Caco-2 (cell line): ENCODE measurements at regions not wholly inside any gene's neighbourhood (a gene's known extent, or its start where the extent isn't known, plus 50 kb on each side); places are given as distances from the start of the nearest gene placed in this dataset.
A peak's percentile ranks its signal among the peaks of the same experiment; 100 is the strongest.

Source experiments
- BruUV-seq: library from RNA; stranded (reverse); fragments of 400-500 nt; replicated peaks from 2 replicates; lab custom pipeline; 2021; lab: Mats Ljungman, UMichigan
- CTCF ChIA-PET: fragments of 300-600 bp; sonication (Branson Sonifier 250); formaldehyde crosslinking; loops from one replicate; lab custom pipeline; 2022; ENCODE audit warnings: antibody characterized with exemption; lab: Charles Lee
- POLR2A ChIA-PET: fragments of 300-600 bp; sonication (Branson Sonifier 250); formaldehyde crosslinking; loops from one replicate; lab custom pipeline; 2022; ENCODE audit warnings: antibody characterized with exemption; lab: Charles Lee
- DNase-seq, 2 experiments: peaks; one replicate each; pipeline versions ENCODE4 v3.0.0 to v3.0.0-alpha.2; 2020 to 2022
- H3K27me3 ChIP-seq: replicated peaks from 2 replicates; pipeline ENCODE4 v1.6.0; 2011; ENCODE audit warnings: low read length; ENCODE audit not compliant: control insufficient read depth, insufficient read depth
- H3K36me3 ChIP-seq: 2 replicates; pipeline ENCODE4 v1.5.1; 2011; ENCODE audit warnings: low read length; ENCODE audit not compliant: control insufficient read depth, insufficient read depth
- H3K4me1 ChIP-seq: fragments of 250-450 bp; sonication (Bioruptor Pico); 2 replicates; pipeline ENCODE4 v1.5.1; 2020; ENCODE audit warnings: mild to moderate bottlenecking
- H3K4me3 ChIP-seq: 2 replicates; pipeline ENCODE4 v1.5.1; 2011; ENCODE audit warnings: low read depth, mild to moderate bottlenecking, control low read depth, low read length
- H3K9me3 ChIP-seq: fragments of 250-450 bp; sonication (Bioruptor Pico); 2 replicates; pipeline ENCODE4 v1.5.1; 2020; ENCODE audit warnings: mild to moderate bottlenecking, moderate library complexity
- H3K27ac Mint-ChIP-seq: one replicate; pipeline ENCODE4 v1.8.0; 2022; ENCODE audit warnings: mixed read lengths; ENCODE audit not compliant: unreplicated experiment
- H3K27me3 Mint-ChIP-seq: one replicate; pipeline ENCODE4 v1.8.0; 2022; ENCODE audit warnings: mixed read lengths; ENCODE audit not compliant: insufficient read depth, unreplicated experiment
- H3K36me3 Mint-ChIP-seq: one replicate; pipeline ENCODE4 v1.8.0; 2022; ENCODE audit warnings: mild to moderate bottlenecking, mixed read lengths; ENCODE audit not compliant: insufficient read depth, unreplicated experiment
- H3K4me1 Mint-ChIP-seq: one replicate; pipeline ENCODE4 v1.8.0; 2022; ENCODE audit warnings: low read depth, mixed read lengths; ENCODE audit not compliant: unreplicated experiment
- H3K4me3 Mint-ChIP-seq: one replicate; pipeline ENCODE4 v1.8.0; 2022; ENCODE audit warnings: mild to moderate bottlenecking, moderate library complexity, mixed read lengths; ENCODE audit not compliant: unreplicated experiment
- H3K9me3 Mint-ChIP-seq: one replicate; pipeline ENCODE4 v1.8.0; 2022; ENCODE audit warnings: mixed read lengths; ENCODE audit not compliant: unreplicated experiment
- CTCF ChIP-seq, 2 experiments: fragments of 200-600 bp in 1 of 2; IDR thresholded peaks; 1 replicate in 1 of 2; 2 replicates in 1 of 2; pipeline versions ENCODE4 v1.5.1 to v1.8.0; 2011 to 2022; ENCODE audit warnings: antibody characterized with exemption in 1 of 2, control low read depth in 1 of 2, inconsistent platforms in 1 of 2, low read depth in 1 of 2, low read length in 1 of 2, mild to moderate bottlenecking in 1 of 2, moderate library complexity in 1 of 2; ENCODE audit not compliant: insufficient read depth in 1 of 2, severe bottlenecking in 1 of 2, unreplicated experiment in 1 of 2
- intact Hi-C: fragments of 100-400 bp; cut with micrococcal nuclease; formaldehyde crosslinking; loops from one replicate; pipeline ENCODE4 v1.10.0; 2022; ENCODE audit not compliant: unreplicated experiment

- peaks cover 28% of the 10 kb centered on the region for H3K4me1 ChIP-seq
Measured at GRCh38 chr20:22682381-22682780, 98.0 kb upstream of the FOXA2 start.

GRCh38 chr20:22684072-22684762, 99.8 kb upstream of the FOXA2 start:
- Mint-ChIP-seq H3K4me3 (no peak overlapping the region), H3K4me1 (peaks cover 20% of the 10 kb centered on the region), H3K27ac (peak overlapping the region; percentile 32), H3K9me3 (peaks cover 18% of the 10 kb centered on the region), H3K36me3 (no peaks in the 10 kb centered on the region), H3K27me3 (no peaks in the 10 kb centered on the region)
- H3K4me3 ChIP-seq = no peak overlapping the region
- peaks cover 6% of the 10 kb centered on the region for H3K9me3 ChIP-seq
- POLR2A ChIA-PET = no interaction called here
- peaks cover 23% of the 10 kb centered on the region for H3K4me1 ChIP-seq
- intact Hi-C loops = loop anchor here (1.0 to 5.0 kb wide), 7 partner anchors 100 to 350 kb away; partner anchors contain the start of gene FOXA2
- peak; percentile 89 for TF ChIP-seq CTCF (IDR thresholded peaks at IDR 0.05; ENCODE audit: insufficient read depth in 1 of 2, low read depth in 1 of 2, low read length in 1 of 2, severe bottlenecking in 1 of 2, unreplicated experiment in 1 of 2)
- CTCF ChIA-PET = interaction anchor here (0.5 to 4.9 kb wide), 9 partner anchors 100 to 352 kb away, joined by 4 to 64 read pairs (median 6); partner anchors contain the start of gene FOXA2
- no peaks in the 10 kb centered on the region for H3K27me3 ChIP-seq
- no peaks in the 10 kb centered on the region for H3K36me3 ChIP-seq
- peak; percentile 81 to 86 for DNase-seq
- no TSS peak for BruUV-seq

More at GRCh38 chr20:22682381-22682780, 98.0 kb upstream of the FOXA2 start:
- intact Hi-C loops = loop anchor here (5.0 kb wide), 1 partner anchor 210 kb away; no protein-coding TSS in a partner anchor
- H3K4me1 Mint-ChIP-seq = peaks cover 20% of the 10 kb centered on the region
- no peak for TF ChIP-seq CTCF (IDR thresholded peaks at IDR 0.05; ENCODE audit: insufficient read depth in 1 of 2, low read depth in 1 of 2, low read length in 1 of 2, severe bottlenecking in 1 of 2, unreplicated experiment in 1 of 2)
- no peaks in the 10 kb centered on the region for H3K27me3 ChIP-seq
- H3K4me3 ChIP-seq = no peak overlapping the region
- peaks cover 9% of the 10 kb centered on the region for H3K9me3 Mint-ChIP-seq
- peaks cover 12% of the 10 kb centered on the region for H3K9me3 ChIP-seq
- H3K4me3 Mint-ChIP-seq = no peak overlapping the region
- CTCF ChIA-PET = interaction anchor here (0.9 to 4.9 kb wide), 3 partner anchors 229 to 347 kb away, joined by 3 to 44 read pairs (median 8); no protein-coding TSS in a partner anchor
- H3K27me3 Mint-ChIP-seq = no peaks in the 10 kb centered on the region
- H3K27ac Mint-ChIP-seq = no peak overlapping the region
- POLR2A ChIA-PET = interaction anchor here (0.9 kb wide), 1 partner anchor 279 kb away, joined by 3 read pairs; no protein-coding TSS in a partner anchor
- BruUV-seq = no TSS peak
- H3K36me3 Mint-ChIP-seq = no peaks in the 10 kb centered on the region
- no peaks in the 10 kb centered on the region; the same call in 1 of the 2 replicates for H3K36me3 ChIP-seq
- no peak for DNase-seq

GRCh38 chr20:22684763-22685443, 100.5 kb upstream of the FOXA2 start:
- Histone ChIP-seq H3K4me1 (peaks cover 16% of the 10 kb centered on the region), H3K4me3 (no peak overlapping the region), H3K27me3 (no peaks in the 10 kb centered on the region), H3K9me3 (peaks cover 13% of the 10 kb centered on the region), H3K36me3 (no peaks in the 10 kb centered on the region)
- Mint-ChIP-seq H3K4me3 (no peak overlapping the region), H3K36me3 (no peaks in the 10 kb centered on the region), H3K27ac (peak overlapping the region; percentile 32), H3K27me3 (no peaks in the 10 kb centered on the region), H3K4me1 (peaks cover 20% of the 10 kb centered on the region), H3K9me3 (peaks cover 18% of the 10 kb centered on the region)
- TF ChIP-seq CTCF (IDR thresholded peaks at IDR 0.05; ENCODE audit: insufficient read depth in 1 of 2, low read depth in 1 of 2, low read length in 1 of 2, severe bottlenecking in 1 of 2, unreplicated experiment in 1 of 2) = peak in 1 of 2 experiments; percentile 25
- intact Hi-C loops = loop anchor here (1.0 to 5.0 kb wide), 7 partner anchors 101 to 351 kb away; partner anchors contain the start of gene FOXA2
- DNase-seq = peak in 1 of 2 experiments; percentile 51
- ChIA-PET POLR2A (no interaction called here), CTCF (interaction anchor here (0.5 to 4.9 kb wide), 11 partner anchors 100 to 352 kb away, joined by 3 to 64 read pairs (median 4); partner anchors contain the start of gene FOXA2)
- no TSS peak for BruUV-seq
